Memory B cell (primary cell): ENCODE measurements at regions not wholly inside any gene's neighbourhood (a gene's known extent, or its start where the extent isn't known, plus 50 kb on each side); places are given as distances from the start of the nearest gene placed in this dataset.

ENCODE experiments used
- ATAC-seq: fragments of 150-1000 bp; cut with Tn5 transposase; 2 replicates; pipeline ENCODE4 v1.10.0; 2021; ENCODE audit warnings: low read depth, mild to moderate bottlenecking, moderate library complexity
- DNase-seq, 2 donors: peaks; one replicate each; pipeline ENCODE4 v3.0.0; 2022; ENCODE audit warnings: low spot score in 2 of 2
- H3K27ac Mint-ChIP-seq: one replicate; pipeline ENCODE4 v1.8.0; 2022; ENCODE audit warnings: mild to moderate bottlenecking, moderate library complexity, mixed read lengths
- H3K27me3 Mint-ChIP-seq: one replicate; pipeline ENCODE4 v1.8.0; 2022; ENCODE audit warnings: mixed read lengths
- H3K36me3 Mint-ChIP-seq: one replicate; pipeline ENCODE4 v1.8.0; 2022; ENCODE audit warnings: mild to moderate bottlenecking, mixed read lengths
- H3K4me1 Mint-ChIP-seq: one replicate; pipeline ENCODE4 v1.8.0; 2022; ENCODE audit warnings: mixed read lengths
- H3K4me3 Mint-ChIP-seq: one replicate; pipeline ENCODE4 v1.8.0; 2022; ENCODE audit warnings: mild to moderate bottlenecking, moderate library complexity, mixed read lengths
- H3K9me3 Mint-ChIP-seq: one replicate; pipeline ENCODE4 v1.8.0; 2022; ENCODE audit warnings: mixed read lengths

DNA sequence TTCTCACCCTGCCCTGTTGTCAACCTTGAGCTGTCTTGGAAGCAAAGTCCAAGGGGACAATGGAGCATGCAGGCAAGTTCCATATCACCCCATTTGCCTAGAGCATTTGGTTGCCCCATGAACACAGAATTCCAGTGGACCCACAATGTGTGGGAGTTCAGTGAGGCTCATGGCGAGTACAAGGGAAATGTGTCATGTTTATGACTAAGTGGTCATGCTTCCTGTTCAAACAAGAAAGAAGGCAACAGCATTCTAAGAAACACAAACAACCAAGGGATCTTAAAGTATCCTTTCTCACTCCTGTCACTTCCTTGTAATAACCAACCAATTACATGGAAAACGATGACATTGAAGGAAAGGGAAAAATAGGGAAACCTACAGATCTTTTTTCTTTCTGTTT is 513.0 kb downstream of the INHBA start:
- DNase-seq (no peak), ATAC-seq (no peak)
- Mint-ChIP-seq H3K9me3 (no peaks in the 10 kb centered on the region), H3K4me3 (no peak overlapping the region), H3K27ac (no peak overlapping the region), H3K36me3 (no peaks in the 10 kb centered on the region), H3K27me3 (no peaks in the 10 kb centered on the region), H3K4me1 (no peaks in the 10 kb centered on the region)

GRCh38 chr7:41188163-41189130 is 514.4 kb downstream of the INHBA start:
- Mint-ChIP-seq H3K4me1 (peaks cover under 1% of the 10 kb centered on the region), H3K4me3 (no peak overlapping the region), H3K27ac (no peak overlapping the region), H3K27me3 (no peaks in the 10 kb centered on the region), H3K36me3 (no peaks in the 10 kb centered on the region), H3K9me3 (no peaks in the 10 kb centered on the region)
- ATAC-seq (no peak), DNase-seq (no peak)

DNA sequence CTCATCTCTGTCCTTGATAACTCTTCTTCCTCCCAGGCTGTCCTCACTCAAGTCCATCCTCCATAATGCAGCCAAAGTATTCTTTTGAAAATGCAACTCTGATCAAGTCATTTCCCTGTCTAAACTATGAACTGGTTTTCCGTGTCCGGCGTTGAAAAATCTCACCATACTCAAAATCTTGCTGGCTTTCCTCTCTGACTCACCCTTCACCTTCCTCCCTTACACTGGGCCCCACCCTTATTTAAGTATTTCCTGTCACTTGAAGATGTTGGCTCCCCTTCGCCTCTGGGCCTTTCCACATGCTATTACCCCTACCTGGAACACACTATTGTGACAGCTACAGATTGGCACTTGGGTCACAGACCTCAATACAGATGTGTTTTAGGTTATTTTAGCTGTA is 515.6 kb downstream of the INHBA start:
- Mint-ChIP-seq H3K9me3 (peaks cover 2% of the 10 kb centered on the region), H3K4me3 (no peak overlapping the region), H3K4me1 (peaks cover 2% of the 10 kb centered on the region), H3K36me3 (no peaks in the 10 kb centered on the region), H3K27ac (no peak overlapping the region), H3K27me3 (no peaks in the 10 kb centered on the region)
- ATAC-seq, result no peak
- no peak for DNase-seq

GRCh38 chr7:41185851-41186250 is 517.0 kb downstream of the INHBA start:
- DNase-seq, result no peak
- no peak for ATAC-seq
- H3K9me3 Mint-ChIP-seq, result peaks cover 2% of the 10 kb centered on the region
- no peak overlapping the region for H3K4me3 Mint-ChIP-seq
- H3K27me3 Mint-ChIP-seq, result no peaks in the 10 kb centered on the region
- H3K36me3 Mint-ChIP-seq, result no peaks in the 10 kb centered on the region
- H3K27ac Mint-ChIP-seq, result no peak overlapping the region
- H3K4me1 Mint-ChIP-seq, result peaks cover 2% of the 10 kb centered on the region

- ATAC-seq (no peak), DNase-seq (no peak)
- peaks cover 2% of the 10 kb centered on the region for H3K9me3 Mint-ChIP-seq
- H3K27me3 Mint-ChIP-seq, result no peaks in the 10 kb centered on the region
- H3K27ac Mint-ChIP-seq, result no peak overlapping the region
- peaks cover 2% of the 10 kb centered on the region for H3K4me1 Mint-ChIP-seq
- H3K4me3 Mint-ChIP-seq, result no peak overlapping the region
- no peaks in the 10 kb centered on the region for H3K36me3 Mint-ChIP-seq
These were observed 519.1 kb downstream of the INHBA start for GRCh38 chr7:41183741-41184140.

DNA sequence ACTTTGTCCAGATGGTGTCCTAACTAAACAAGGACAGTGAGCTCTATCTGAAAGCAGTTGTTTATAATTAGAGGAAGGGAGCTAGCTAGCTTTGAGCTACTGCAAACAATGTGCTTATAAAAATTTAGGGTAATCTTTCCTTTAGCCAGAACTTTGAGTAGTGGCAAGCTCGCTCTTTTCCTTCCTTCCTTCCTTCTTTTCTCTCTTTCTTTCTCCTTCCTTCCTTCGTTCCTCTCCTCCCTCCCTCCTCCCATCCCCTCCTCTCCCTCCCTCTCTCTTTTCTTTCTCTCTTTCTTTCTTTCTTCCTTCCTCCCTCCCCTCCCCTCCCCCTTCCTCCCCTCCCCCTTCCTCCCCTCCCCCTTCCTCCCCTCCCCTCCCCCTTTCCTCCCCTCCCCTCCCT is 520.1 kb downstream of the INHBA start:
- H3K4me3 Mint-ChIP-seq, result no peak overlapping the region
- no peak for ATAC-seq
- peaks cover 2% of the 10 kb centered on the region for H3K4me1 Mint-ChIP-seq
- H3K36me3 Mint-ChIP-seq, result no peaks in the 10 kb centered on the region
- no peak overlapping the region for H3K27ac Mint-ChIP-seq
- DNase-seq, result no peak
- H3K9me3 Mint-ChIP-seq, result peaks cover 2% of the 10 kb centered on the region
- H3K27me3 Mint-ChIP-seq, result no peaks in the 10 kb centered on the region

- Mint-ChIP-seq H3K4me1 (no peaks in the 10 kb centered on the region), H3K27ac (no peak overlapping the region), H3K9me3 (peaks cover 3% of the 10 kb centered on the region), H3K4me3 (no peak overlapping the region), H3K27me3 (no peaks in the 10 kb centered on the region), H3K36me3 (no peaks in the 10 kb centered on the region)
- DNase-seq, result no peak
- no peak for ATAC-seq
These were observed 527.5 kb downstream of the INHBA start for GRCh38 chr7:41175435-41175834.

DNA sequence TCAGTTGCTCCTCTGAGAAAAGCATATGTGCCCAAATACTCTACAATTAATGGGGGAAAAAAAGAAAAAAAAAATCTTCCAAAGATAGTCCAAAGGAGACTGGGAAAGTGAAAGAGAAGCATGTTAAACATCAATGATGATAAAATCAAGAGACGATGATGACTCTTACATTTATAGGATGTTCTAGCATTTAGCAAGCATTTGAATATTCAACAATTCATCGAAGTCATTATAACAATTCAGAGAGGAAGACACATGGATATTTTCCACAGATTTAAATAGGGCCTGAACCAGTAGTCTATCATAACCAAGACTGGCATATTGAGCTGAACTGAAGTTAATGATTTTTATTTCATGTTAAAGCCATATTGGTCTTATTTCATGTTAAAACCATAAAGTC is 528.4 kb downstream of the INHBA start:
- Mint-ChIP-seq H3K36me3 (no peaks in the 10 kb centered on the region), H3K27ac (no peak overlapping the region), H3K27me3 (no peaks in the 10 kb centered on the region), H3K9me3 (peaks cover 3% of the 10 kb centered on the region), H3K4me1 (no peaks in the 10 kb centered on the region), H3K4me3 (no peak overlapping the region)
- ATAC-seq (no peak), DNase-seq (no peak)

DNA sequence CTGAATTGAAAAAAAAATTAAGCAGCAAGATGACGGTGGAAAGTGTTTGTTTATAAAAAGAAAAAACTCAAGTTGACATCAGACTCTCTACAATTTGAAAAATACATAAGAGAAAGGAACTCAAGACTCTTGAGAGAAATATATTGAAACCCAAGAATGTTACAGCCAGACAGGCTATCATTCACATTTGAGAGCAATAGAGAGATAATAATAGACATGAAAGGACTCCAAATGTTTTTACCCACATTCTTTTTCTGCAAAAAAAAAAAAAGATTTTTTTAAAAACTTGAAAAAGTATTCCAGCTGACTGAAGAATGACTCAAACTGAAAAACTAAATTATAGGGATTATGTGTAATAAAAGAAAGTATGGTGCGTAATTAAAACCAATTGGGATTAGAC is 532.4 kb downstream of the INHBA start:
- H3K36me3 Mint-ChIP-seq, result no peaks in the 10 kb centered on the region
- H3K9me3 Mint-ChIP-seq, result peaks cover 3% of the 10 kb centered on the region
- no peaks in the 10 kb centered on the region for H3K4me1 Mint-ChIP-seq
- H3K27me3 Mint-ChIP-seq, result no peaks in the 10 kb centered on the region
- ATAC-seq, result no peak
- H3K4me3 Mint-ChIP-seq, result no peak overlapping the region
- no peak overlapping the region for H3K27ac Mint-ChIP-seq
- no peak for DNase-seq

- H3K36me3 Mint-ChIP-seq, result no peaks in the 10 kb centered on the region
- H3K4me1 Mint-ChIP-seq, result no peaks in the 10 kb centered on the region
- peaks cover 3% of the 10 kb centered on the region for H3K9me3 Mint-ChIP-seq
- H3K4me3 Mint-ChIP-seq, result no peak overlapping the region
- ATAC-seq (no peak), DNase-seq (no peak)
- H3K27me3 Mint-ChIP-seq, result no peaks in the 10 kb centered on the region
- H3K27ac Mint-ChIP-seq, result no peak overlapping the region
These were observed 533.6 kb downstream of the INHBA start for GRCh38 chr7:41169317-41169716.

DNA sequence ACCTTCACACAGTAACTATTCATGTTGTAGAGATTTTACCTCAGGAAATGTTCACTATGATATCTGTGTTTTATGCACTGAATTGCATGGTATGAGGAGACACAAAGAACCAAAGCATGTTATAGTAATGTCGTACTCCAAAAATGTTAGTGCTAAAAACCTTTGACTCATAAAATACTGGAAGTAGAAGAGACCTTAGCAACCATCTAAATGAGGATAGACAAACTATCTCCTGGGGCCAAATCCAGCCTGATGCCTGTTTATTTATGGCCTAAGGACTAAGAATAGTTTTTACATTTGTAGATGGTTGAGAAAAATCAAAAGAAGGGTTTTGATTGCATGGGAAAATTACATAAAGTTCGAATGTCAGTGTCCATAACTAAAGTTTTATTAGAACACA is 535.1 kb downstream of the INHBA start:
- H3K27ac Mint-ChIP-seq, result no peak overlapping the region
- H3K4me3 Mint-ChIP-seq, result no peak overlapping the region
- no peaks in the 10 kb centered on the region for H3K4me1 Mint-ChIP-seq
- H3K36me3 Mint-ChIP-seq, result no peaks in the 10 kb centered on the region
- no peak for ATAC-seq
- DNase-seq, result no peak
- H3K27me3 Mint-ChIP-seq, result no peaks in the 10 kb centered on the region
- peaks cover under 1% of the 10 kb centered on the region for H3K9me3 Mint-ChIP-seq

- no peaks in the 10 kb centered on the region for H3K36me3 Mint-ChIP-seq
- ATAC-seq, result no peak
- H3K4me3 Mint-ChIP-seq, result no peak overlapping the region
These were observed 538.5 kb downstream of the INHBA start for GRCh38 chr7:41164440-41164839.

GRCh38 chr7:41163991-41164390 is 538.9 kb downstream of the INHBA start:
- H3K4me3 Mint-ChIP-seq, result no peak overlapping the region
- no peak overlapping the region for H3K27ac Mint-ChIP-seq
- ATAC-seq (no peak), DNase-seq (no peak)
- peaks cover 2% of the 10 kb centered on the region for H3K9me3 Mint-ChIP-seq
- H3K4me1 Mint-ChIP-seq, result no peaks in the 10 kb centered on the region
- no peaks in the 10 kb centered on the region for H3K36me3 Mint-ChIP-seq
- no peaks in the 10 kb centered on the region for H3K27me3 Mint-ChIP-seq

More at GRCh38 chr7:41164440-41164839, 538.5 kb downstream of the INHBA start:
- peaks cover 2% of the 10 kb centered on the region for H3K9me3 Mint-ChIP-seq
- no peaks in the 10 kb centered on the region for H3K27me3 Mint-ChIP-seq
- no peak for DNase-seq
- H3K27ac Mint-ChIP-seq, result no peak overlapping the region
- no peaks in the 10 kb centered on the region for H3K4me1 Mint-ChIP-seq

- DNase-seq, result no peak
- Mint-ChIP-seq H3K9me3 (peaks cover 4% of the 10 kb centered on the region), H3K27ac (no peak overlapping the region), H3K27me3 (no peaks in the 10 kb centered on the region), H3K4me3 (no peak overlapping the region), H3K4me1 (no peaks in the 10 kb centered on the region), H3K36me3 (no peaks in the 10 kb centered on the region)
- no peak for ATAC-seq
These were observed 540.3 kb downstream of the INHBA start for GRCh38 chr7:41162612-41163011.

- H3K27me3 Mint-ChIP-seq, result no peaks in the 10 kb centered on the region
- H3K27ac Mint-ChIP-seq, result no peak overlapping the region
- ATAC-seq, result no peak
- peaks cover 4% of the 10 kb centered on the region for H3K9me3 Mint-ChIP-seq
- H3K36me3 Mint-ChIP-seq, result no peaks in the 10 kb centered on the region
- H3K4me1 Mint-ChIP-seq, result no peaks in the 10 kb centered on the region
- no peak for DNase-seq
- H3K4me3 Mint-ChIP-seq, result no peak overlapping the region
These were observed 541.8 kb downstream of the INHBA start for GRCh38 chr7:41161041-41161587.
